Lung (tissue), 9 donors: ENCODE measurements at regions not wholly inside any gene's neighbourhood (a gene's known extent, or its start where the extent isn't known, plus 50 kb on each side); places are given as distances from the start of the nearest gene placed in this dataset.
"Not testable (repeated sequence)": the region's sequence is repeated elsewhere in the genome, so short reads cannot be mapped to it uniquely, and the experiment has no call there.

ENCODE experiments used
- ATAC-seq: fragments of 200-7000 bp; cut with Tn5 transposase; one replicate; pipeline ENCODE4 v1.9.1; 2020; ENCODE audit warnings: moderate number of reproducible peaks; ENCODE audit not compliant: insufficient read depth, low FRiP score
- DNase-seq, 3 donors: peaks; one replicate each; pipeline ENCODE4 v3.0.0-alpha.2; 2013 to 2017
- H3K27ac ChIP-seq, 2 donors: one replicate each; pipeline ENCODE4 v1.5.1; 2013; ENCODE audit warnings: mild to moderate bottlenecking in 2 of 2, moderate library complexity in 2 of 2, control low read depth in 1 of 2, inconsistent platforms in 1 of 2, low read depth in 1 of 2, low read length in 1 of 2
- H3K27me3 ChIP-seq, 3 donors: one replicate each; pipeline ENCODE4 v1.5.1; 2013; ENCODE audit warnings: low read length in 2 of 3; ENCODE audit not compliant: control insufficient read depth in 3 of 3, insufficient read depth in 3 of 3
- H3K36me3 ChIP-seq, 4 donors: one replicate each; pipeline ENCODE4 v1.5.1; 2013; ENCODE audit warnings: low read length in 4 of 4, mild to moderate bottlenecking in 1 of 4, moderate library complexity in 1 of 4; ENCODE audit not compliant: control insufficient read depth in 4 of 4, insufficient read depth in 4 of 4
- H3K4me1 ChIP-seq, 5 donors: one replicate each; pipeline ENCODE4 v1.5.1; 2013; ENCODE audit warnings: low read length in 5 of 5, mild to moderate bottlenecking in 2 of 5, moderate library complexity in 1 of 5; ENCODE audit not compliant: control insufficient read depth in 5 of 5, insufficient read depth in 5 of 5
- H3K4me3 ChIP-seq: one replicate; pipeline ENCODE4 v1.5.1; 2013; ENCODE audit warnings: mild to moderate bottlenecking, control low read depth, moderate library complexity
- H3K9ac ChIP-seq, 2 donors: one replicate each; pipeline ENCODE4 v1.5.1; 2013; ENCODE audit warnings: low read length in 2 of 2, control low read depth in 1 of 2; ENCODE audit not compliant: insufficient read depth in 1 of 2
- H3K9me3 ChIP-seq, 4 donors: one replicate each; pipeline ENCODE4 v1.5.1; 2013; ENCODE audit warnings: low read length in 3 of 4, mild to moderate bottlenecking in 1 of 4, moderate library complexity in 1 of 4; ENCODE audit not compliant: control insufficient read depth in 4 of 4, insufficient read depth in 3 of 4
- WGBS, 2 donors: extraction: QIAGEN DNeasy Blood & Tissue Kit; methylation state at CpG; one replicate each; pipeline ENCODE4 v1.1.7; 2013; 5-methylcytosine and 5-hydroxymethylcytosine counted together
- donor health status: Bipolar disorder and iron deficiency.
- donor health status: healthy.
- donor health status: DM: yes; HTN: yes; CAD: no.

DNA sequence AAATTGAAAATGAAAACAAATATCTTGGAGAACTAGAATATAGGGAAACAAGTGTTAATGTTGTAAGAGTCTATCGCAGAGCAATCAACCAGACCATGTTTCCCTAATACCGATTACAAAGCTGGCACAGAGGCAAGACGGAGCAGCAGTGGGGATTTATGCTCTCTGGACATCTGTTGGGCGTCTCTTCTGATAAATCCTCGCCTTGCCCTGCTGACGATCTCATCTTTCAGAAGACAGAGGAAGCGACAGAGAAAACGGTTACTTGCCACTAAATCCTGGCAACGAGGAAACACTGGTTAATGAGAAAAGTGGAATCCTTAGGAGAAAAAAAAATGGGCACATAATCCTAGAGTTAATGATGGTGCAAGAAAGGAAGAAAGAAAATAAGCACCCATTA is 218.5 kb downstream of the NPIPA8 start:
- H3K4me3 ChIP-seq, H3K27ac ChIP-seq, H3K4me1 ChIP-seq, H3K9me3 ChIP-seq, H3K36me3 ChIP-seq, H3K27me3 ChIP-seq, H3K9ac ChIP-seq: not testable (repeated sequence)
- DNase-seq, result peak in 2 of 3 donors; percentile 2 to 14
- ATAC-seq, result peak; percentile 41
- WGBS, 2 donors, result 68 to 69% methylated on average over 9 of the region's 9 CpGs

DNA sequence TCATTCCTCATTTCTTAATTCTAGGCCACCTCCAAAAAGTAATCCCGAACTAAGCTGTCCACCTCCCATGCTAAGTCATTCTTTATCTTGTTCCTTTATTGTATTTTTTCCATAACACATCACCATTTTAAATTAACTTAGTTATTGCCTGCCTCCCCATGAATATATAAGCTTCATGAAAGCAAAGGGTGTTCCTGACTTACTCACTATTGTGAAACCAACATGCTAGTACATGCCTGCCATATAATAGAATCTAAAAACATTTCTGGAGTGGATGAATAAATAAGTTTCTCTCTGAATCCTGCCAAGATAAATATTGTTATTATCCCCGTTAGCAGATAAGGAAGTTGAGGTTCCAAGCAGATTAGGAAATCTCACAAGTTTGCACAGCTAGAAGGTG is 232.1 kb downstream of the NPIPA8 start:
- not testable (repeated sequence) for ATAC-seq, H3K27ac ChIP-seq, H3K27me3 ChIP-seq, H3K36me3 ChIP-seq, H3K4me3 ChIP-seq, DNase-seq, H3K4me1 ChIP-seq, H3K9ac ChIP-seq, H3K9me3 ChIP-seq
- no CpG with 5 or more reads among the region's 2 CpGs for WGBS, 2 donors

DNA sequence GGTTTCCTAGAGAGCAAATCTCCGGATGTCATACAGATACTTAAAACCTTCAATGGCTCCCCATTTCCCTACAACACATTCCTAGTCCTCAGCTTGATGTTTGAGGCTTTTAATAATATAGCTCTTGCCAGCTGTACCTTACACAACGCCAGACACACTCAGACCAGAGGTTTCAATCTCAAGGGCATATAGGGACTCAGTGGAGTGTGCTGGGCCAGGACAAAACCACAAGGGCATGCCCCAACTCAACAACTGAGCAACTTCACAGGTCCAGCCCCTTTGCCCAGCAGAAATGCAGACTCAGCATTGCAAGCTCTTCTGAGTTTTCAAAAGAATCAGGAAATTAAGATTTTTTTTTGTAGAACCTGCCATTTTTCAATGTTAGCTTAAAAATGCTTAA is 235.5 kb downstream of the NPIPA8 start:
- DNase-seq, H3K4me3 ChIP-seq, ATAC-seq, H3K27me3 ChIP-seq, H3K27ac ChIP-seq, H3K36me3 ChIP-seq, H3K9ac ChIP-seq, H3K9me3 ChIP-seq, H3K4me1 ChIP-seq: not testable (repeated sequence)
- WGBS, 2 donors, result no CpG with 5 or more reads among the region's 2 CpGs

DNA sequence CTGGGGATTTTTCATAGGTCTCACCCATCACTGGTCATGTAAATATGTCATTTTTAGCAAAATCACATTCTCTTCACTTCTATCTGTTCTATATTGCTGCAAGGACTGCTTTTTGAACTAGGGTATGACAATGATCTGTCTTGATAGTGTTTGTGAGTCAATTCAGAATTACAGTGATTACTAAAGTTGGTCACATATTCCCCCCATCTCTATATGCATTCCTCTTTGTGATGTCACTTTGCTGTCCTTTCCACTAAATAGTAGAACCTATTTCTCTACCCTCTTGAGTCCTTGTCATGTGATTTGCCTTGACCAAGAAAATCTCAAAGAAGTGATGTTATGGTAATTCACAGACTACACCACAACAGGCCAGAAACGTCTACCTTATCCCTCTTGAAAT is 243.9 kb downstream of the NPIPA8 start:
- not testable (repeated sequence) for DNase-seq, H3K27ac ChIP-seq, H3K9me3 ChIP-seq, ATAC-seq, H3K4me1 ChIP-seq, H3K9ac ChIP-seq, H3K36me3 ChIP-seq, H3K27me3 ChIP-seq, H3K4me3 ChIP-seq
- WGBS, 2 donors, result 48 to 71% methylated on average over 1 of the region's 1 CpG

DNA sequence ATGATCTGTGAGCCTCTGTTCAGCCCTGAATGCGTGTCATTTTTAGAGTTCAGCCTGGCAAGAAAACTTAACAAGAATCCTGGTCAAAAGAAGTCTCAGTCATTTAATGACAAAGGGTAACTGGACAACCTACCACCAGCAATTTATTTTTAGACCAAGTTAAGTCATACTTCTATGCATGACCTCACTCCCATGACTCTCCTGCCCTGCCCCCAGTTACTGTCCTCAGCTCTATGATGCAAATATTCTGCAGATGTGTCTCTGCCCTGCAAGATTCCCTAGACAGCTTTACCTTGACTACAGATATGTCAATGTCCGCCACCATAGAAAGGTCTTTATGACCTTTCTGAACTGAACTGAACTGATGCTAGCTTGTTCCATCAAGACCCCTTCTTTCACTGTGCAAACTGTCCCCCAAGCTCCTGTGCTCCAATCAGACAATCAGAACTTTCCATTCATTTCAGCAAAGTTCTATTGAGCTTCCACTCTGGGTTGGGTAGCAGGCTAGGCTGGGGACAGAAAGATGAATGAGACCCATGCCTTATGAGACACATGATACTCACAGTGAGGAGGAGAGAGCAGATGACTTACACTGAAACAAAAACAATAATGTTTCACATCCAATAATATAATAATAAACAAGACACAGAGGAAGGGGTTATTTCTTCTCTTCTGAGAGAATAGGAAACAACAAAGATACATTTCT is 255.7 kb downstream of the NPIPA8 start:
- not testable (repeated sequence) for ATAC-seq, DNase-seq
- 86 to 91% methylated on average over 1 to 2 of the region's 2 CpGs for WGBS, 2 donors

DNA sequence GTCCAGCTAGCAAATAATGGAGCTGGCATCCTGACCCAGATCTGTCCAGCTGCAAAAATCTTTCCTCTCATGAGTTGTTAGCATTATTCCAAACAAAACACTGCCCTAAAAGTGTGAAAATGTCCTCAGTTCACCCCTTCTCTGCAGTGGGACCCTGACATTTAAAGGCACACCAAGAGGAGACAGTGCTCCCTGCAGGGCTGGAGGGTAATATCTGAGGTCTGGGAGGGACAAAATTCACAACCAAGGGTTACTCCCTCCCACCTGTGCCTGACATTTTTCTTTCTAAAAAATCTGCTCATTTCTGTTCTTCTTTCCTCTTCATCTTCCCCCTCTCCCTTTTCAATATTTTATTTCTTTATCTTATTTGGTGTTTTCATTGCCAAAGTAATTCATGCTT is 258.6 kb downstream of the NPIPA8 start:
- not testable (repeated sequence) for H3K27me3 ChIP-seq, H3K36me3 ChIP-seq, H3K27ac ChIP-seq, DNase-seq, H3K9me3 ChIP-seq, H3K4me3 ChIP-seq, H3K4me1 ChIP-seq, ATAC-seq, H3K9ac ChIP-seq

More for the DNA sequence above, 255.7 kb downstream of the NPIPA8 start:
- not testable (repeated sequence) for H3K9me3 ChIP-seq, H3K9ac ChIP-seq, H3K27me3 ChIP-seq, H3K36me3 ChIP-seq, H3K4me3 ChIP-seq, H3K27ac ChIP-seq, H3K4me1 ChIP-seq
